HUES48 (cell line): ENCODE measurements at regions not wholly inside any gene's neighbourhood (a gene's known extent, or its start where the extent isn't known, plus 50 kb on each side); places are given as distances from the start of the nearest gene placed in this dataset.

Source experiments
- H3K27ac ChIP-seq: one replicate; pipeline ENCODE4 v1.7.0; 2013; ENCODE audit warnings: low read depth, low read length, inconsistent platforms
- H3K27me3 ChIP-seq: 2 replicates; pipeline ENCODE4 v1.6.1; 2013; ENCODE audit warnings: mild to moderate bottlenecking, low read length; ENCODE audit not compliant: control insufficient read depth, insufficient read depth
- H3K36me3 ChIP-seq: 2 replicates; pipeline ENCODE4 v1.6.1; 2013; ENCODE audit warnings: low read length; ENCODE audit not compliant: control insufficient read depth, insufficient read depth
- H3K4me1 ChIP-seq: 2 replicates; pipeline ENCODE4 v1.6.1; 2013; ENCODE audit warnings: mild to moderate bottlenecking, low read length; ENCODE audit not compliant: control insufficient read depth, insufficient read depth
- H3K4me3 ChIP-seq: 2 replicates; pipeline ENCODE4 v1.5.1; 2013; ENCODE audit warnings: mild to moderate bottlenecking, low read depth, low read length
- H3K9ac ChIP-seq: 2 replicates; pipeline ENCODE4 v1.6.1; 2013; ENCODE audit warnings: mild to moderate bottlenecking, low read depth, low read length, moderate library complexity
- H3K9me3 ChIP-seq: 2 replicates; pipeline ENCODE4 v1.6.1; 2013; ENCODE audit warnings: low read length; ENCODE audit not compliant: control insufficient read depth, insufficient read depth

DNA sequence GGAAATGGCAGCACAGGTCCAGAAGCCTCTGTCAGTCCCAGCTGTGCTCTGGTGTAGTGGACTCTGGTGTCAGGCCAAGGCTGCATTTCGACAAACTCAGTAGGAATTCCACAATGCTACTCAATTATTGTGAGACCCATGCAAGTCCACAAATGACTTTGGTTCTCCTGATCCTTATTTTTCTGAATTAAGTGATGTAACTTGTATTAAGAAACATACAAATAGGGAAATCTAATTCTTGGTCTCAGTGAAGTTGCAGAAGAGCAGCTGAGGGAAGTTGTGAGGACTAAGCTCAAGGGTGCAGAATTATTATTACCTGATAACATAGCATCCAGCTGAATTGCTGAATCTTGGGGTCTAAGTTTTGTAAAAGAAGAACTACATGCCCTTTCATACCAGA is 116.8 kb downstream of the MAFB start:
- no peaks in the 10 kb centered on the region for H3K27me3 ChIP-seq
- no peak overlapping the region for H3K9ac ChIP-seq
- H3K4me3 ChIP-seq = no peak overlapping the region
- no peak overlapping the region for H3K27ac ChIP-seq
- no peaks in the 10 kb centered on the region for H3K9me3 ChIP-seq
- H3K4me1 ChIP-seq = no peaks in the 10 kb centered on the region
- H3K36me3 ChIP-seq = no peaks in the 10 kb centered on the region

DNA sequence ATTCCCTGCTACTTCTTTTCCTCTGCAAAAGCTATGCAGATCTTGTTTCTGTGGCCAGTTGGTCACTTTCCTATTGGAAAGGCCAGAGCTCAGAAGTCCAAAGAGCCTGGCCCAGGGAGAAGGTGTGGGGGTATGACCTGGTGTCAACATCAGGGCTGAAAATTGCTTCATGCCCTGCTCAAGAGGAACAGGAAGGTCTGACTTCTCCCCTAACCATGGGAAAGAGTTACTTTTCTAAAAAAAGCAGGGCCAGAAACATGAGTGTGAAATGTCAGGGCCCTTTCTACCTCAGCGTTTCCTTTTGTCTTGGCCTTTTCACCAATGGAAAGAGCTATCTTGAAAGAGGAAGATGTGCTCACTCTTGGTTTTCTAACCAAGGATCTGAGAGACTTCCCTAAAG is 117.4 kb downstream of the MAFB start:
- H3K36me3 ChIP-seq = no peaks in the 10 kb centered on the region
- H3K9me3 ChIP-seq = no peaks in the 10 kb centered on the region
- H3K27ac ChIP-seq = no peak overlapping the region
- H3K9ac ChIP-seq = no peak overlapping the region
- no peaks in the 10 kb centered on the region for H3K4me1 ChIP-seq
- no peaks in the 10 kb centered on the region for H3K27me3 ChIP-seq
- H3K4me3 ChIP-seq = no peak overlapping the region

GRCh38 chr20:40568200-40568599 is 120.8 kb downstream of the MAFB start:
- Histone ChIP-seq H3K4me1 (no peaks in the 10 kb centered on the region), H3K4me3 (no peak overlapping the region), H3K27me3 (no peaks in the 10 kb centered on the region), H3K9ac (no peak overlapping the region), H3K36me3 (no peaks in the 10 kb centered on the region), H3K9me3 (no peaks in the 10 kb centered on the region), H3K27ac (no peak overlapping the region)

DNA sequence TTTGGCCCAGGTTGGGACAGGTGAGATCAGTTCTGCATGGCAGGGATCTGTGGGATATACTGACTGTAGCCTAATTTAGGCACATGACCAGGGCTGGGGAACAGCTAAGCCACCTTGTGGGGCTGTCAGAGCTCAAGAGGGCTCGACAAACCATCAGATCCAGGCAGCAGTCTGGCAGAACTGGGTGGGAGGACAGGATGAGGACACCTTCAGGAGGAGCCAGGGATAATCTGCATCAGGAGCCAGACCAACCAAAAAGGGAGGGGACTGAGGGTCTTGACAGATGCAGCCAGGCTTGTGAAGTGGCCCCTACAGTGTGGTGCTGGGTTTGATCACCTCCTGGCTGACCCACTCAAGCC is 123.4 kb downstream of the MAFB start:
- no peaks in the 10 kb centered on the region for H3K9me3 ChIP-seq
- H3K9ac ChIP-seq = no peak overlapping the region
- H3K4me3 ChIP-seq = no peak overlapping the region
- H3K27ac ChIP-seq = no peak overlapping the region
- H3K36me3 ChIP-seq = no peaks in the 10 kb centered on the region
- H3K27me3 ChIP-seq = no peaks in the 10 kb centered on the region
- no peaks in the 10 kb centered on the region for H3K4me1 ChIP-seq

DNA sequence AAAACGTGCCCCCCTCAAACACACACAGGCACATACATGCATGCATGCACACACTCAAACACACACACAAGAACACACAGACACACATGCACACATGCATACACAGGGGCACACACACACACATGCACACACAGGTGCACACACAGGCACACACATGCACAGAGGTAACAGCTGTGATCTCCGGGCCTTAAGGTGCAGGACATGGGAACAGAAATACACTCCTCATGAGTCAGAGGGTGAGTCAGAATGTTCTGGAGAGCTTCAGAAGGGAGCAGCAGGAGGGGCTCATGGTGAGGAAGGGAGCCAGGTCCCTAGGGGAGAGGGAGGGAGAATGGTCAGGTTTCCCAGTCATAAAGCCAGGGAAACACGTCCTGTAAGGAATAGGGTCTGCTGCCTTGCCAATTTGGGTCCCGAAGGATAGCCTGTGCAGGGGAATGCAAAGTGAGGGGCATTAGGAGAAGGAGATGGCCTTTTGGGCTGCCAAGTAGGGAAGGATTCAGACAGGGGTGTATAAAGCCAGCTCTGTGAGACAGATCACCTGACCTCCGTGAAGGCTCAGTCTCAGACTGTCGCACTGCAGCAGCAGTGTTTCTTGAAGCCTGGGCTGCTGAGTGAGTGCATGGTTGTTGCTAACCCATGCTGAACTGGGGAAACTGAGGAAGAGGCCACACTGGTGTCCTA is 123.9 kb downstream of the MAFB start:
- Histone ChIP-seq H3K9ac (no peak overlapping the region), H3K4me1 (no peaks in the 10 kb centered on the region), H3K4me3 (no peak overlapping the region), H3K36me3 (no peaks in the 10 kb centered on the region), H3K27ac (no peak overlapping the region), H3K27me3 (no peaks in the 10 kb centered on the region), H3K9me3 (no peaks in the 10 kb centered on the region)

DNA sequence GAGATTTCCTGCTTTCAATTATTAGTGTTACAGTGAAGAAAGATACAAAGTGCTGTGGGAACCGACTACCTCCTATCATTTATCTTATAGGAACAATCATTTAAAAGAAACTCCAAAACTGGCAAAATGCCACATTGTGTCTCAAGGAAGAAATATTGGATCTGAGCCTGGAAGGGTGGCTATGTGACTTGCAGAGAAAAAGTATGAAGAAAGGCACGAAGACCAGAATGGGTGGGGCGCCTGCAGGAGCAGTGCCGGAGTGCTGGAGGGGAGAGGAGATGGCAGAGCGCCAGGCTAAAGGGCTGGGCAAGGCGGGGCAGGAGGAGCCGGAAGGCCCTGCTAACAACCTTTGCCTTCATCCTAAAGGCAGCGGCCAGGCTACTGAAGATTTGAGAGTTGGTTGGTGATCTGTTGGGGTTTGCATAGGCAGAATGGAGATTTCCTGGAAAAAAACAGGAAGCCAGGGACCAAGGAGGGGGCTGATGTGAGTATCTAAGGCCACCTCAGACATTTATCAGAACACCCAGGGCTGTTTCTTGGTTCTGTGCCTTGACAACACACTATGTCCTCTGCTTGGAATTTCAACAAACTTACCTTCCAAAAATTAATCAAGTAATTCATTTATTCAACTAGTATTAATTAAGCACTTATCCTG is 125.6 kb downstream of the MAFB start:
- Histone ChIP-seq H3K27ac (no peak overlapping the region), H3K9ac (no peak overlapping the region), H3K4me3 (no peak overlapping the region), H3K4me1 (no peaks in the 10 kb centered on the region), H3K9me3 (no peaks in the 10 kb centered on the region), H3K36me3 (no peaks in the 10 kb centered on the region), H3K27me3 (no peaks in the 10 kb centered on the region)

GRCh38 chr20:40562031-40562430 is 127.0 kb downstream of the MAFB start:
- Histone ChIP-seq H3K27ac (no peak overlapping the region), H3K9me3 (no peaks in the 10 kb centered on the region), H3K4me1 (no peaks in the 10 kb centered on the region), H3K27me3 (no peaks in the 10 kb centered on the region), H3K36me3 (no peaks in the 10 kb centered on the region), H3K4me3 (no peak overlapping the region), H3K9ac (no peak overlapping the region)

DNA sequence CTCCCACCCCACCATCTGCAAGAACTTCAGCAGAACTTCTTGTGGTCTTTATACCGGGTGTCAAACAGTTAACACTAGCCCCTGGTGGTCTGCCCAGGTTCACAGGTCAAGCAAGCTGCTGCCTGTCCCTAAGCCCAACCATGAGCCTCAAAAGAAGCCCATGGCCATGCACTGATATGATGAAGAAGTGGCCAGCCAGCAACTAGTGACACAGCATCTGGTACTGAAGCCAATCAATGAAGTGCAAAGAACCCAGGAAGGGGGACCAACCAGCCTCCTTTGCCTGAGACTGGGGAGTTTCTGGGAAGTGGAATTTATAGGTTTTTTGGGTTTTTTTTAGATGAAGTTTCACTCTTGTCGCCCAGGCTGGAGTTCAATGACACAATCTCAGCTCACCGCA is 127.8 kb downstream of the MAFB start:
- Histone ChIP-seq H3K9me3 (no peaks in the 10 kb centered on the region), H3K27ac (no peak overlapping the region), H3K4me1 (no peaks in the 10 kb centered on the region), H3K4me3 (no peak overlapping the region), H3K27me3 (no peaks in the 10 kb centered on the region), H3K9ac (no peak overlapping the region), H3K36me3 (no peaks in the 10 kb centered on the region)

- H3K9me3 ChIP-seq = no peaks in the 10 kb centered on the region
- H3K27me3 ChIP-seq = no peaks in the 10 kb centered on the region
- H3K36me3 ChIP-seq = no peaks in the 10 kb centered on the region
- H3K4me1 ChIP-seq = no peaks in the 10 kb centered on the region
- H3K9ac ChIP-seq = no peak overlapping the region
- no peak overlapping the region for H3K4me3 ChIP-seq
- H3K27ac ChIP-seq = no peak overlapping the region
Measured at GRCh38 chr20:40558212-40558611, 130.8 kb downstream of the MAFB start.

DNA sequence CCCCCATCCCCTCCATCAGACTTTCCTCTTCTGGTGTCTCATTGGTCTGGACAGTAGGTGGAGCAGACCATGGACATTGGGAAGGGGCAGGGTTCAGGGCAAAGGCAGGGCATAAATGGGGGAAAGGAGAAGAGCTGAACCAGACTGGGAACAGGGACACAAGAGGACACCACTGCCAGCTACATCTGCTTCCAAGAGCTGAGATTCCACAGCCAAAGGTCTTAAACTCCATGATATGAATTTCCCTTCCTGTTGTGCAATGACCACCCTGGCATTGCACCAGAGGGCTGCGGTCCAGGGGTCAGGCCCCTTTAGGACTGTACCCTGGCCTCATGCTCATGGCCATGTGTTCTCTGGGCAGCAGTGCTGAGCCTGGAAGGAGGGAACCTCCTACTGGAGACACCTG is 137.9 kb downstream of the MAFB start:
- no peak overlapping the region for H3K4me3 ChIP-seq
- no peaks in the 10 kb centered on the region for H3K4me1 ChIP-seq
- no peaks in the 10 kb centered on the region for H3K36me3 ChIP-seq
- no peaks in the 10 kb centered on the region for H3K9me3 ChIP-seq
- no peak overlapping the region for H3K9ac ChIP-seq
- no peak overlapping the region for H3K27ac ChIP-seq
- H3K27me3 ChIP-seq = no peaks in the 10 kb centered on the region

GRCh38 chr20:40547483-40548091 is 141.4 kb downstream of the MAFB start:
- no peak overlapping the region for H3K27ac ChIP-seq
- H3K4me3 ChIP-seq = no peak overlapping the region
- H3K9ac ChIP-seq = no peak overlapping the region
- no peaks in the 10 kb centered on the region for H3K36me3 ChIP-seq
- H3K27me3 ChIP-seq = no peaks in the 10 kb centered on the region
- H3K9me3 ChIP-seq = no peaks in the 10 kb centered on the region
- no peaks in the 10 kb centered on the region for H3K4me1 ChIP-seq
